ENCODE measurements at regions not wholly inside any gene's neighbourhood (a gene's known extent, or its start where the extent isn't known, plus 50 kb on each side); places are given as distances from the start of the nearest gene placed in this dataset.

DNA sequence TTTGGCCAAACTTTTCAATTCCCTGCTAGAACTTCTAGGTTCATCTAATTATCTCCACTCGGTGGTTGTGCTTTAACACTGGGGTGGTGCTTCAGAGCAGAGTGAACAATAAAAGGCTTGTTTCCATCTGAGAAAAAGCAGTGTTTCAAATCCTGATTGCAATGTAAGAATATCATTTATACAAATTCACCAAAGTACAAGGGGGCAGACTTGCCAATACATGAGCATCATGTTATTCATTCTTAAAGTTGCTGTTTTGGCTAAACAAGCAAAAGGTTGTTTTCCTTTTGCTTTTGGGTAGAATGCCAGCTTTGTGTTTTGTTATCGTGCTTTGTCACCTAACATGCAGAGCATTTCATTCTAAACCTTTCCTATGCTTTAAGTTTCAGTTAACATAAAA, 78.5 kb upstream of the UBAC2 start:
- Histone ChIP-seq H3K9ac (ENCODE audit: low read length) (no peak overlapping the region), H3K4me1 (ENCODE audit: control insufficient read depth, insufficient read depth, low read length) (no peaks in the 10 kb centered on the region), H3K27me3 (ENCODE audit: control insufficient read depth, insufficient read depth, low read length) (peaks cover 4% of the 10 kb centered on the region), H3K4me3 (ENCODE audit: low read length) (no peak overlapping the region), H3K36me3 (ENCODE audit: control insufficient read depth, insufficient read depth, low read length) (no peaks in the 10 kb centered on the region), H3K9me3 (ENCODE audit: control insufficient read depth, low read length) (no peaks in the 10 kb centered on the region)

DNA sequence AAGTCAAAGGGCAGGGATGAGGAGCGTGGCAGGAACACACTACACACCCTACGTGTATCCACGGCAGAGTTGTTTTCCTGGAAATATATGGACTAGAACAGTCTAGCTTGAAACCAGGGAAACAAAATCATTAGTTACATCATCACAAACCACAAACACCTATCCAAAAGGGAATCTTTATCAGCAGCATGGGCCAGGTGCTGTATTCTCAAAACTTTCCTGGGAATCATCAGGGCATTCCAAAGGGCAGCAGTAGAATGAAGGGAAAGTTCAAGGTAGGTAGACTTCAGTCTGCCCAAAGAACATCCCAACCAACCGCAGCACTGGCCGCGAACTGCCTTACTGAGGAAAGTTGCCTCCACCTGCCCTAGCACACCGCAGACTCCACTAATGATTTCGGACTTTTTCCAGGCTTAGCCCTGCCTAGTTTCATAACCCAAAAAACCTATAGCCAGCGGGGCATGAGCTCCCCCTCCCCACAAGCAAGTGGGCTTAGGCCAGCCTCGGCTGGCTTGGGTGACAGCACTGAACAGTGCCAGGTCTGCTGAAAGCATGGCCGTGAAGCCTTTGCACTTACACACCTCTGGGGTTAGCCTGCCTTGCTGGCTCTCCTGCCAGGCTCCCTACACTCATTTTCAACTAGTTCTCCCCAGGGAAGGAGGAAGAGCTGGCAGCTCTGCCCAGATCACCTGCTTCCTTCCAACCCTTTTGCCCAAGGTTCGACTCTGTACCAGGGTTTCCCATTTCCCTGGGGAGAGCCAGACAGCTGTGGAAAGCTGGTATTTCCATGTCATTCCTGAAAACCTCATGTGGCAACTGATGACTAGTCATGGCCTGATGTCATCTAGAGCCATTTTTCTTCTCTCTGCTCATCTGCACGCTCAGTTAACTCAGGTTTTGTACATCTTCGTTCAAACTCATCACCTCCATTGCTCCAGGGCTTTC, 77.3 kb upstream of the UBAC2 start:
- no peaks in the 10 kb centered on the region for H3K36me3 ChIP-seq (ENCODE audit: control insufficient read depth, insufficient read depth, low read length)
- H3K4me1 ChIP-seq (ENCODE audit: control insufficient read depth, insufficient read depth, low read length): no peaks in the 10 kb centered on the region
- no peak overlapping the region for H3K9ac ChIP-seq (ENCODE audit: low read length)
- H3K9me3 ChIP-seq (ENCODE audit: control insufficient read depth, low read length): no peaks in the 10 kb centered on the region
- H3K27me3 ChIP-seq (ENCODE audit: control insufficient read depth, insufficient read depth, low read length): peaks cover 4% of the 10 kb centered on the region
- H3K4me3 ChIP-seq (ENCODE audit: low read length): no peak overlapping the region

- Histone ChIP-seq H3K9me3 (ENCODE audit: control insufficient read depth, low read length) (no peaks in the 10 kb centered on the region), H3K9ac (ENCODE audit: low read length) (no peak overlapping the region), H3K4me1 (ENCODE audit: control insufficient read depth, insufficient read depth, low read length) (no peaks in the 10 kb centered on the region), H3K4me3 (ENCODE audit: low read length) (no peak overlapping the region), H3K27me3 (ENCODE audit: control insufficient read depth, insufficient read depth, low read length) (peaks cover 4% of the 10 kb centered on the region), H3K36me3 (ENCODE audit: control insufficient read depth, insufficient read depth, low read length) (no peaks in the 10 kb centered on the region)
Measured at GRCh38 chr13:99124046-99124400, 76.6 kb upstream of the UBAC2 start.

DNA sequence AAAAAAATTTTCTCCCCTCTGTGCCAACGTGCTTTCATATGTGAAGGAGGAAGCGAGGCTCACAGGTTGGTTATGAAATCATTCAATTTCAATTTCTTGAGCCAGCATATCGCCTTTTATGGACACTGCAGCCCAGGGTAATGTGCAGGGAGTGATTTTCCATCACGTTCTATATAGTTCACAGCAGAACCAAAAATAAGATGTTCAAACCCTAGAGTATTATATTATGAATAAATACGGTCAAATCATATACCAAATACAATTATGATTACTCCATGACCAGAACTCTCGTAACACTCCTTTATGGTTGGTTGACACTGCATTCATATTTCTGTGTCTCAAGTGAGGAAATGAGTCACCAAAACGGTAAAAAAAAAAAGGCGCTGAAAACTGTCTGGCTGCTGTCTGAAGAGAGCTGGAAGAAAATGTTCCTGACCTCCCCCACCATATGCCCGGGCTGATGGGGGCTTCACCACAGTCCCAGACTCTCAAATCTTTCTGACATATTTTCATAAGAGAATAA, 75.8 kb upstream of the UBAC2 start:
- Histone ChIP-seq H3K36me3 (ENCODE audit: control insufficient read depth, insufficient read depth, low read length) (no peaks in the 10 kb centered on the region), H3K27me3 (ENCODE audit: control insufficient read depth, insufficient read depth, low read length) (peaks cover 4% of the 10 kb centered on the region), H3K4me1 (ENCODE audit: control insufficient read depth, insufficient read depth, low read length) (no peaks in the 10 kb centered on the region), H3K9ac (ENCODE audit: low read length) (no peak overlapping the region), H3K9me3 (ENCODE audit: control insufficient read depth, low read length) (no peaks in the 10 kb centered on the region), H3K4me3 (ENCODE audit: low read length) (no peak overlapping the region)

GRCh38 chr13:99125326-99125915, 75.2 kb upstream of the UBAC2 start:
- Histone ChIP-seq H3K9ac (ENCODE audit: low read length) (no peak overlapping the region), H3K4me1 (ENCODE audit: control insufficient read depth, insufficient read depth, low read length) (no peaks in the 10 kb centered on the region), H3K9me3 (ENCODE audit: control insufficient read depth, low read length) (no peaks in the 10 kb centered on the region), H3K36me3 (ENCODE audit: control insufficient read depth, insufficient read depth, low read length) (no peaks in the 10 kb centered on the region), H3K4me3 (ENCODE audit: low read length) (no peak overlapping the region), H3K27me3 (ENCODE audit: control insufficient read depth, insufficient read depth, low read length) (peaks cover 4% of the 10 kb centered on the region)

DNA sequence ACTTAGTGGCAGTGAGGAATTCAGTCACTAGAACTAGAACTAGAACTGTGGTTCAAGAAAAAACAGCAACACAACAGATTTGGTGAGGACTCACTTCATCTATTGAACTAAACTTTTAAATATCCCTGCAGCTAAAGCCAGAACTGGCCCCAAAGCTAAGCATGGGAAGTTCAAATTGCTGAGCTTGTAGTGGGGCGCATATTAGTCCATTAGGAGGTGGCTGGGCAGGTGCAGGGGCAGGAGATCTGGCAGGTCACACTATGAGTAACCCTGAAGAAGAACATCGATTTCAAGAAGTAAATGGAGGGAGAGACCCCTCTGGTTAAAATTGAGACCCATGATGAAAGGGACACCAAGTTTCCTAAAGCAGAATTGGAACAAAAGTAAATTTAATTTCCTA, 73.8 kb upstream of the UBAC2 start:
- Histone ChIP-seq H3K27me3 (ENCODE audit: control insufficient read depth, insufficient read depth, low read length) (peaks cover 4% of the 10 kb centered on the region), H3K9me3 (ENCODE audit: control insufficient read depth, low read length) (no peaks in the 10 kb centered on the region), H3K4me1 (ENCODE audit: control insufficient read depth, insufficient read depth, low read length) (no peaks in the 10 kb centered on the region), H3K36me3 (ENCODE audit: control insufficient read depth, insufficient read depth, low read length) (no peaks in the 10 kb centered on the region), H3K9ac (ENCODE audit: low read length) (no peak overlapping the region), H3K4me3 (ENCODE audit: low read length) (no peak overlapping the region)

- Histone ChIP-seq H3K9ac (ENCODE audit: low read length) (no peak overlapping the region), H3K36me3 (ENCODE audit: control insufficient read depth, insufficient read depth, low read length) (no peaks in the 10 kb centered on the region), H3K27me3 (ENCODE audit: control insufficient read depth, insufficient read depth, low read length) (no peaks in the 10 kb centered on the region), H3K4me3 (ENCODE audit: low read length) (no peak overlapping the region), H3K4me1 (ENCODE audit: control insufficient read depth, insufficient read depth, low read length) (no peaks in the 10 kb centered on the region), H3K9me3 (ENCODE audit: control insufficient read depth, low read length) (no peaks in the 10 kb centered on the region)
Measured at GRCh38 chr13:99129050-99129449, 71.6 kb upstream of the UBAC2 start.

DNA sequence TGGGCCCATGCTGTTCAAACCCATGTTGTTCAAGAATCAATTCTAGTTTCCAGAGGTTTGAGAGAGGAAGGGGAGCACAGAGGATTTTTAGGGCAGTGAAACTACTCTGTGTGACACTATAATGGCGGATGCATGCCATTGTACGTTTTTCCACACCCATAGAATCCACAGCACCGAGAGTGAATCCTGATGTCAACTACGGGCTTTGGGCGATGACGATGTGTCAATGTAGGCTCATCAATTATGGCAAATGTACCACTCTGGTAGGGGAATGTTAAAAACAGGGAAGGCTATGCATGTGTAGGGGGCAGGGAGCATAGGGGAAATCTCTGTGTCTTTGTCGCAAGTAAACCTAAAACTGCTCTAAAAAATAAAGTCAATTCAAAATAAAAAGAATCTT, 70.7 kb upstream of the UBAC2 start:
- Histone ChIP-seq H3K9me3 (ENCODE audit: control insufficient read depth, low read length) (no peaks in the 10 kb centered on the region), H3K36me3 (ENCODE audit: control insufficient read depth, insufficient read depth, low read length) (no peaks in the 10 kb centered on the region), H3K9ac (ENCODE audit: low read length) (no peak overlapping the region), H3K4me3 (ENCODE audit: low read length) (no peak overlapping the region), H3K27me3 (ENCODE audit: control insufficient read depth, insufficient read depth, low read length) (no peaks in the 10 kb centered on the region), H3K4me1 (ENCODE audit: control insufficient read depth, insufficient read depth, low read length) (no peaks in the 10 kb centered on the region)

DNA sequence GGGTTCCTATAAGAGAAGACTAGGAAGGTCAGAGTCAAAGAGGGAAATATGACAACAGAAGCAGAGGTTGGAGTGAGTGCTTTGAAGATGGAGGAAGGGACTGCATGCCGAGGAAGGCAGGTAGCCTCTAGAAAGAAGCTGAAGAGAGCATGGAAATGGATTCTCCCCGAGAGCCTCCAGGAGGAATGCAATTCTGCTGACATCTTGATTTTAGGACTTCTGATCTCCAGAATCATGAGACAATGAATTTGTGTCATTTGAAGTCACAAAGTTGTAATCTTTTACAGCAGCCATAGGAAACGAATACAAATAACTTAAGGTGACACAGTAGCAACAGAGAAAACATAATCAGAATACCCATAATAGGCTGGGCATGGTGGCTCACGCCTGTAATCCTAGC, 69.2 kb upstream of the UBAC2 start:
- no peaks in the 10 kb centered on the region for H3K4me1 ChIP-seq (ENCODE audit: control insufficient read depth, insufficient read depth, low read length)
- H3K9me3 ChIP-seq (ENCODE audit: control insufficient read depth, low read length): no peaks in the 10 kb centered on the region
- H3K27me3 ChIP-seq (ENCODE audit: control insufficient read depth, insufficient read depth, low read length): no peaks in the 10 kb centered on the region
- H3K4me3 ChIP-seq (ENCODE audit: low read length): no peak overlapping the region
- no peaks in the 10 kb centered on the region for H3K36me3 ChIP-seq (ENCODE audit: control insufficient read depth, insufficient read depth, low read length)
- no peak overlapping the region for H3K9ac ChIP-seq (ENCODE audit: low read length)

DNA sequence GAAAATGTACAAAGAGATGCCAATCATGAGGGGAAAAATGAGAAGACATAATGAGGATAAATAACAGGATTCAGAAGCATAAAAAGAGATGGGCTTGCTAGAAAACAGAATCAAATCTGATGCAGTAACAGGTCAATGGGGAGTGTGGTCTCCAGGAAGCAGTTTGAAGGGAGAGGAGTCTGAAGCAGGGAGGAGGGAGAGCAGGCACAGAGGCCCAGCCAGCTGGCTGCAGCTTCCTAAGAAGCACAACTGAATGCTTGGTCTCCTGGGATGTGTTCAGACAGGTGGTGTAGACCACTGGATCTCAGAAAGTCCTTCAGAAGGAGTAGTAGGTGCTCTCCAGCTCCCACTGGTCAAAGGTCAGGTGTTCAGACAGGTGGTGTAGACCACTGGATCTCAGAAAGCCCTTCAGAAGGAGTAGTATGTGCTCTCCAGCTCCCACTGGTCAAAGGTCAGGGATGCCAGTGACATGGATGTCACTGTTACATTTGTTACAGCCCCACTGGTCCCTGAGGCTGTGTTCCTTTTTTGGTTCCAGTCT, 68.3 kb upstream of the UBAC2 start:
- H3K4me3 ChIP-seq (ENCODE audit: low read length): no peak overlapping the region
- H3K27me3 ChIP-seq (ENCODE audit: control insufficient read depth, insufficient read depth, low read length): no peaks in the 10 kb centered on the region
- no peak overlapping the region for H3K9ac ChIP-seq (ENCODE audit: low read length)
- no peaks in the 10 kb centered on the region for H3K36me3 ChIP-seq (ENCODE audit: control insufficient read depth, insufficient read depth, low read length)
- H3K9me3 ChIP-seq (ENCODE audit: control insufficient read depth, low read length): no peaks in the 10 kb centered on the region
- H3K4me1 ChIP-seq (ENCODE audit: control insufficient read depth, insufficient read depth, low read length): no peaks in the 10 kb centered on the region

DNA sequence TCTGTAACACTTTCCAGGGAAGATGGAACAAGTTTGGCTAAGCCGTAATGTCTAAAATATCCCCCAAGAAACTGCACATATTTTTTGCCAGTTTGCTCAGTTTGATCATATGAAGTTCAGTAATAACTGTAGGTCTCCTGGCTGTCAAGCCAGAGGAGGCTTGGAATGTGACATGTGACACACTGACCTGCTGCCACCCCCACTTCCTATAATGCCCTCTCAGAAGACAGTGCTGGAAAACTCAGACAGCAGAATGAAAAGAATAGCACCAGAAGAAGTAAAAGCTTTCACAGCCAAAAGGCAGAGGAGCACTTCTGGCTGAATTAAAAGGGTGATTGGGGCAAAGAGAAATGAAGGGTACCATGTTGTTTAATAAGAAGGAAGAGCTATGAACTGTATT, 67.4 kb upstream of the UBAC2 start:
- H3K36me3 ChIP-seq (ENCODE audit: control insufficient read depth, insufficient read depth, low read length): no peaks in the 10 kb centered on the region
- H3K9me3 ChIP-seq (ENCODE audit: control insufficient read depth, low read length): no peaks in the 10 kb centered on the region
- H3K4me3 ChIP-seq (ENCODE audit: low read length): no peak overlapping the region
- no peak overlapping the region for H3K9ac ChIP-seq (ENCODE audit: low read length)
- H3K4me1 ChIP-seq (ENCODE audit: control insufficient read depth, insufficient read depth, low read length): no peaks in the 10 kb centered on the region
- H3K27me3 ChIP-seq (ENCODE audit: control insufficient read depth, insufficient read depth, low read length): no peaks in the 10 kb centered on the region

- H3K27me3 ChIP-seq (ENCODE audit: control insufficient read depth, insufficient read depth, low read length): no peaks in the 10 kb centered on the region
- H3K4me3 ChIP-seq (ENCODE audit: low read length): no peak overlapping the region
- no peak overlapping the region for H3K9ac ChIP-seq (ENCODE audit: low read length)
- no peaks in the 10 kb centered on the region for H3K36me3 ChIP-seq (ENCODE audit: control insufficient read depth, insufficient read depth, low read length)
- no peaks in the 10 kb centered on the region for H3K4me1 ChIP-seq (ENCODE audit: control insufficient read depth, insufficient read depth, low read length)
- H3K9me3 ChIP-seq (ENCODE audit: control insufficient read depth, low read length): no peaks in the 10 kb centered on the region
Measured at GRCh38 chr13:99133848-99134247, 66.8 kb upstream of the UBAC2 start.
